NCI-H2196 treated with DMSO at 0.1 percent for 48 hours (cell line): ENCODE measurements at regions not wholly inside any gene's neighbourhood (a gene's known extent, or its start where the extent isn't known, plus 50 kb on each side); places are given as distances from the start of the nearest gene placed in this dataset.
A peak's percentile ranks its signal among the peaks of the same experiment; 100 is the strongest.

Experiments used
- DNase-seq: peaks from one replicate; lab custom pipeline; 2025; ENCODE audit not compliant: unreplicated experiment; lab: John Stamatoyannopoulos, UW

GRCh38 chr14:66056926-66057552 lies 429.1 kb upstream of the CCDC196 start:
- DNase-seq = no peak

GRCh38 chr14:66065188-66065587 lies 421.0 kb upstream of the CCDC196 start:
- no peak for DNase-seq

- no peak for DNase-seq
Measured at GRCh38 chr14:66066981-66067776, 419.0 kb upstream of the CCDC196 start.

GRCh38 chr14:66069036-66069435 lies 417.1 kb upstream of the CCDC196 start:
- no peak for DNase-seq

- DNase-seq = no peak
Measured at GRCh38 chr14:66069830-66070541, 416.2 kb upstream of the CCDC196 start.

- DNase-seq = no peak
Measured at GRCh38 chr14:66070542-66071319, 415.4 kb upstream of the CCDC196 start.

- no peak for DNase-seq
Measured at GRCh38 chr14:66072190-66073084, 413.7 kb upstream of the CCDC196 start.

- no peak for DNase-seq
Measured at GRCh38 chr14:66074537-66074936, 411.6 kb upstream of the CCDC196 start.

GRCh38 chr14:66076176-66076575 lies 410.0 kb upstream of the CCDC196 start:
- DNase-seq = no peak

- DNase-seq = peak; percentile 23
Measured at GRCh38 chr14:66078006-66078405, 408.2 kb upstream of the CCDC196 start.

GRCh38 chr14:66081594-66082376 lies 404.4 kb upstream of the CCDC196 start:
- DNase-seq = no peak

GRCh38 chr14:66085224-66085623 lies 400.9 kb upstream of the CCDC196 start:
- DNase-seq = no peak

GRCh38 chr14:66085665-66086064 lies 400.5 kb upstream of the CCDC196 start:
- no peak for DNase-seq

GRCh38 chr14:66087231-66087630 lies 398.9 kb upstream of the CCDC196 start:
- no peak for DNase-seq

GRCh38 chr14:66088656-66089055 lies 397.5 kb upstream of the CCDC196 start:
- DNase-seq = no peak

GRCh38 chr14:66092206-66092605 lies 394.0 kb upstream of the CCDC196 start:
- DNase-seq = no peak

- no peak for DNase-seq
Measured at GRCh38 chr14:66092748-66093147, 393.4 kb upstream of the CCDC196 start.

GRCh38 chr14:66094001-66094727 lies 392.0 kb upstream of the CCDC196 start:
- DNase-seq = no peak

GRCh38 chr14:66099451-66099850 lies 386.7 kb upstream of the CCDC196 start:
- DNase-seq = no peak
